Testis (tissue), 2 donors: ENCODE measurements at regions not wholly inside any gene's neighbourhood (a gene's known extent, or its start where the extent isn't known, plus 50 kb on each side); places are given as distances from the start of the nearest gene placed in this dataset.

Experiments
- POLR2A ChIP-seq: fragments of 450-650 bp; IDR thresholded peaks from one replicate; pipeline ENCODE4 v1.6.1; 2017; ENCODE audit warnings: antibody characterized with exemption, mild to moderate bottlenecking, moderate library complexity
- TF ChIP-seq, protein P1 (sequence below), 3 experiments: fragments of 450-650 bp in 2 of 3; fragments of 200-600 bp in 1 of 3; sonication (generic) in 1 of 3; IDR thresholded peaks; one replicate each; pipeline ENCODE4 v1.5.1; 2016 to 2019; ENCODE audit warnings: antibody characterized with exemption in 3 of 3, mild to moderate bottlenecking in 2 of 3, moderate library complexity in 1 of 3

DNA sequence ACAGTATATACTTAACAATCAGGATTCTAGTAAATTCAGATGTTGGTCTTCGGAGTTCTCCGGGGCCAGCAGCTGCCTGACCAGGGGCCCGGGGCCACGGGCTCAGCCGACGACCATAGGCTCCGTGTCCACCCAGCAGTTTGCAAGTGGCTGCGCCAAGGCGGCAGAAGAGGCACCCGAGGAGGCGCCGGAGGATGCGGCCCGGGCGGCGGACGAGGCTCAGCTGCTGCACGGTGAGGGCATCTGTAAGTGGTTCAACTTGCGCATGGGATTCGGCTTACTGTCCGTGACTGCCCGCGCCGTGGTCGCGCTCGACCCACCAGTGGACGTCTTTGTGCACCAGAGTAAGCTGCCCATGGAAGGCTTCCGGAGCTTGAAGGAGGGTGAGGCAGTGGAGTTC, 136.3 kb downstream of the NUP35 start:
- TF ChIP-seq POLR2A: no peak
- TF ChIP-seq, protein P1, sequence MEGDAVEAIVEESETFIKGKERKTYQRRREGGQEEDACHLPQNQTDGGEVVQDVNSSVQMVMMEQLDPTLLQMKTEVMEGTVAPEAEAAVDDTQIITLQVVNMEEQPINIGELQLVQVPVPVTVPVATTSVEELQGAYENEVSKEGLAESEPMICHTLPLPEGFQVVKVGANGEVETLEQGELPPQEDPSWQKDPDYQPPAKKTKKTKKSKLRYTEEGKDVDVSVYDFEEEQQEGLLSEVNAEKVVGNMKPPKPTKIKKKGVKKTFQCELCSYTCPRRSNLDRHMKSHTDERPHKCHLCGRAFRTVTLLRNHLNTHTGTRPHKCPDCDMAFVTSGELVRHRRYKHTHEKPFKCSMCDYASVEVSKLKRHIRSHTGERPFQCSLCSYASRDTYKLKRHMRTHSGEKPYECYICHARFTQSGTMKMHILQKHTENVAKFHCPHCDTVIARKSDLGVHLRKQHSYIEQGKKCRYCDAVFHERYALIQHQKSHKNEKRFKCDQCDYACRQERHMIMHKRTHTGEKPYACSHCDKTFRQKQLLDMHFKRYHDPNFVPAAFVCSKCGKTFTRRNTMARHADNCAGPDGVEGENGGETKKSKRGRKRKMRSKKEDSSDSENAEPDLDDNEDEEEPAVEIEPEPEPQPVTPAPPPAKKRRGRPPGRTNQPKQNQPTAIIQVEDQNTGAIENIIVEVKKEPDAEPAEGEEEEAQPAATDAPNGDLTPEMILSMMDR (IDR thresholded peaks at IDR 0.05): no peak
